ENCODE measurements at regions not wholly inside any gene's neighbourhood (a gene's known extent, or its start where the extent isn't known, plus 50 kb on each side); places are given as distances from the start of the nearest gene placed in this dataset.

DNA sequence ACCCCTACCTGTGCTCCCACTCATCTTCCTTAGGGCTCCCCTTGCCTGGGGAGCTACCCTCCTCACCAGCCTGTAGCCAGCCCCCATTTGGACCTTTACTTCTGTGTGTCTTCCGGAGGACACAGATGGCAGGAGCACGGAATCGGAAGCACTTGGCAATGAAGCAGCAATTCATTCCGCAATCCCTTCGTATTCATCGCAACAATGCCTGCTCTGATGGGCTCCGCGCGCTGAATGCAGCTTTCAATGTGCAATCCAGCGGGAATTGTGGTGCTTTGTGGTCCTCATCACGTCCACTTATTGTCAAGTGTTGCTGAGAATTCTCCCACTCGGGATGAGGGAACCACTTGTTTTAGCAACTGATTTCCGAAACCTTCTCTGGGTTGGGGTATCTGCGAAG, 336.0 kb downstream of the DHX35 start:
- TF ChIP-seq, protein P1, sequence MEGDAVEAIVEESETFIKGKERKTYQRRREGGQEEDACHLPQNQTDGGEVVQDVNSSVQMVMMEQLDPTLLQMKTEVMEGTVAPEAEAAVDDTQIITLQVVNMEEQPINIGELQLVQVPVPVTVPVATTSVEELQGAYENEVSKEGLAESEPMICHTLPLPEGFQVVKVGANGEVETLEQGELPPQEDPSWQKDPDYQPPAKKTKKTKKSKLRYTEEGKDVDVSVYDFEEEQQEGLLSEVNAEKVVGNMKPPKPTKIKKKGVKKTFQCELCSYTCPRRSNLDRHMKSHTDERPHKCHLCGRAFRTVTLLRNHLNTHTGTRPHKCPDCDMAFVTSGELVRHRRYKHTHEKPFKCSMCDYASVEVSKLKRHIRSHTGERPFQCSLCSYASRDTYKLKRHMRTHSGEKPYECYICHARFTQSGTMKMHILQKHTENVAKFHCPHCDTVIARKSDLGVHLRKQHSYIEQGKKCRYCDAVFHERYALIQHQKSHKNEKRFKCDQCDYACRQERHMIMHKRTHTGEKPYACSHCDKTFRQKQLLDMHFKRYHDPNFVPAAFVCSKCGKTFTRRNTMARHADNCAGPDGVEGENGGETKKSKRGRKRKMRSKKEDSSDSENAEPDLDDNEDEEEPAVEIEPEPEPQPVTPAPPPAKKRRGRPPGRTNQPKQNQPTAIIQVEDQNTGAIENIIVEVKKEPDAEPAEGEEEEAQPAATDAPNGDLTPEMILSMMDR (IDR thresholded peaks at IDR 0.05; ENCODE audit: low read depth, low read length), result no peak
- DNase-seq (ENCODE audit: extremely low read depth, low read depth), result no peak

DNA sequence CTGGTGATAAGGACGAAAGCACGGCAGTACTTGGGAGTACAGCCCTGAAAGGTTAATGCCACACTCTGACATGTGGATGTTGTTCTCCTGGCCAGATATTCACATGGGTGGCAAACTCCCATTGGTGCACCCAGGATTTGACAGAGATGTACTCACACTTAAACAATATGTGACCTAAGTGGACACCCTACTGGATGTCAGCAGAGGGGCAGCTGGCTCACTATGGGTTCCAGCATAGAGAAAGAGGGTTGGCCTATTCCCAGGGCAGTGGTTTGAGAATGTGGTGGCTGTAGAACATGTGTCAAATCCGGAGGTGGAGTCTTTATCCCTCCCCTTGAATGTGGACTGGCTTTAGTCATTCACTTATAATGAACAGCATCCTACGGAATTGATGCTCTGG, 333.2 kb downstream of the DHX35 start:
- no peak for DNase-seq (ENCODE audit: extremely low read depth, low read depth)
- TF ChIP-seq, protein P1 (IDR thresholded peaks at IDR 0.05; ENCODE audit: low read depth, low read length), result no peak

DNA sequence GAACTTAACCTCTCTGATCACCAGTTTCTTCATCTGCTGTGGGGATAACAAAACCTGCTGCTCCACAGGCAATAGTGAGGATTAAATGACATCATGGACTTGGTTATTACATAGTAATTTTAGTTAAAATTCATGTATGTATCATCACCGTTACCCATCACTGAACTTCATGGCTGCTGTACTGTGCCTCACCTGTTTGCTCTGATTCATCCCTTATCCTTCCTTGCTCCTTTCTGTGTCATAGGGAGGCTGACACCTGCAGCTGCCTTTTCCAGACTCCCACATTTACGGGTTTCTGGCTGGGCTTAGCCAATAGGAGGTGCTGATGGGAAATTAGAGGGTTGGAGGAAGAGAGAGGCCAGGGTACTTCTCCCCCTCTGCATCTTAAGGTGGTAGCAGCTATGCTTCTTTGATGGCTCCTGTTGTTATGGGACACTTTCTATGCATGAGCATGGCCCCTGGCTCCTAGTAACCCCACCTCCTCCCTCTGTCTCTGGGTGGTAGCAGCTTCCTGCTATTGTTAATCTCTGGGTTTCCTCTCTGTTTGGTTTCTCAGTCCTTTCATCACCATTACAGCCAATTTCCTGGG, 332.1 kb downstream of the DHX35 start:
- no peak for DNase-seq (ENCODE audit: extremely low read depth, low read depth)
- TF ChIP-seq, protein P1 (IDR thresholded peaks at IDR 0.05; ENCODE audit: low read depth, low read length), result no peak

DNA sequence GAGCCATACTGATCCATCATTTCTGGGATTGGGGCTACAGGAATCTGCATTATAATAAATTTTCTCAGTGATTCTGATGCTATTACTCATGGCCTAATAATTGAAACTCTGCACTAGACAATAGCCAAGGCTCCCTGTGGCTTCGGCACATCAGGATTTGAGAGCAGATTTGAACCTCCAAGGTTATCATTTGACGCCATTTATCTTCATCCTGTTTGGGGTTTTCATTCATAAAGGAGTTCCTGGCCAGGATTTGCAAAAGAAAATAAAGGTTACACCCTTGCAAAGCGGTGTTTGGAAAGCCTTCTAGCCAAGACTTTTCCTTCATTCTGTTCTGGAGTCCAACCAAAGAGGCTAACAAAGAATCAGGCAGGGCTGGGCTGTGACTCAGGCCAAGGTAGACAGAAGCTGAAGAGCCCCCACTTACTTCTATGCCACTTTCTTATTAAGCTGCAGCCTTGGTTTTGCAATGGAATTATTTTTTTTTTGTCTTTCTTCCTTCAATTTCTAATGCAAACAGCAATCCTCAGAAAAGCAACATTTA, 330.1 kb downstream of the DHX35 start:
- no peak for DNase-seq (ENCODE audit: extremely low read depth, low read depth)
- TF ChIP-seq, protein P1 (IDR thresholded peaks at IDR 0.05; ENCODE audit: low read depth, low read length), result no peak

DNA sequence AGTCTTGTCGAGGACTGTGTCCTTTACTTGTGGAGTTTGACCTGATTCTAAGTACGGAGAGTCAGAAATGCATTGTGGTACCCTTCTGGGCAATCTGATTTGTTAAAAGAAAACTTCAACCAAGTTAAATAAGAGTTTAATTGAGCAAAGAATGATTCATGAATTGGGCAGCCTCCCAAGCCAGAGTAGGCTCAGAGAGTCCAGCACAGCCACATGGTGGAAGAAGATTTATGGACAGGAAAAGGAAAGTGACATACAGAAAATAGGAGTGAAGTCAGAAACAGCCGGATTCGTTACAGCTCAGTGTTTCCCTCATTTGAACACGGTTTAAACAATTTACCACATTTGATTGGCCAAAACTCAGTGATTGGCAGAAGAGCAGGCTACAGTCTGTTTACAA, 329.2 kb downstream of the DHX35 start:
- TF ChIP-seq, protein P1 (IDR thresholded peaks at IDR 0.05; ENCODE audit: low read depth, low read length), result no peak
- DNase-seq (ENCODE audit: extremely low read depth, low read depth), result no peak

DNA sequence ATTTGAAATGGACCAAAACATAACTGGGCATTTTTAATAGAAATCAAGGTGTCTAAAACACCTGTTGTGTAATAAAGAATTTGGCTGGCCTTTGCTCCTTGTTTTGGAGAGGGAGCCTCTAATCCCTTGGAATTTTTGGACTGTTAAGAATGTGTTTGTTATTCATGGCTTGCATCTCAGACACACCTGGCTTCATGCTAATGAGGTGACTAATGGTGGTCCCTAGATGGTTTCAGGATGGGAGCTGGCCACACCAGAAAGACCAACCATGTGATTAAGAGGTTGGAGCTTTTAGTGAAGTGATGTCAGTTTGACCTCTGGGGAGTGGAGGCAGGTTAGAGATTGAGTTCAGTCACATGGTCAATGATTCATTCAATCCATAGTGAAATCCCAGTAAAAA, 328.4 kb downstream of the DHX35 start:
- no peak for DNase-seq (ENCODE audit: extremely low read depth, low read depth)
- TF ChIP-seq, protein P1 (IDR thresholded peaks at IDR 0.05; ENCODE audit: low read depth, low read length), result no peak

DNA sequence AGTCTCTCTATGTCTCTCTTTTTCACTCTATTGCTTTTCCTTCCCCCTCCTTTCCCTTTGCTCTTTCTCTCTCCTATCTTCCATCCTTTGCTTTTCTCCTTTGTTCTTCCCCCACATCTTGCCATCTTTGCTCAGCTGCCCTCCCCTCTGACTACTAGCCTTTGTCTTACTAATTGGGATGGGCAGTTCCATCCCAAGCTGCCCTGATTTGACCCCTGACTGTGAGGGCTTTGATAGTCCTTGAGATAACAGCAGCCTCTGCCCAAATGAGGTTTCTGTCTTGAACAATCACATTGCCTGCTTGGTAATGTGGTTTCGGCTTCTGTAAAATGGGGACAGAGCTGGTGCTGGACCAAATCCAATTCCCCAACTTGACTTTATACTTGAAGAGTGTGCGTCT, 327.7 kb downstream of the DHX35 start:
- TF ChIP-seq, protein P1 (IDR thresholded peaks at IDR 0.05; ENCODE audit: low read depth, low read length), result no peak
- no peak for DNase-seq (ENCODE audit: extremely low read depth, low read depth)
